ENCODE measurements at regions not wholly inside any gene's neighbourhood (a gene's known extent, or its start where the extent isn't known, plus 50 kb on each side); places are given as distances from the start of the nearest gene placed in this dataset.

DNA sequence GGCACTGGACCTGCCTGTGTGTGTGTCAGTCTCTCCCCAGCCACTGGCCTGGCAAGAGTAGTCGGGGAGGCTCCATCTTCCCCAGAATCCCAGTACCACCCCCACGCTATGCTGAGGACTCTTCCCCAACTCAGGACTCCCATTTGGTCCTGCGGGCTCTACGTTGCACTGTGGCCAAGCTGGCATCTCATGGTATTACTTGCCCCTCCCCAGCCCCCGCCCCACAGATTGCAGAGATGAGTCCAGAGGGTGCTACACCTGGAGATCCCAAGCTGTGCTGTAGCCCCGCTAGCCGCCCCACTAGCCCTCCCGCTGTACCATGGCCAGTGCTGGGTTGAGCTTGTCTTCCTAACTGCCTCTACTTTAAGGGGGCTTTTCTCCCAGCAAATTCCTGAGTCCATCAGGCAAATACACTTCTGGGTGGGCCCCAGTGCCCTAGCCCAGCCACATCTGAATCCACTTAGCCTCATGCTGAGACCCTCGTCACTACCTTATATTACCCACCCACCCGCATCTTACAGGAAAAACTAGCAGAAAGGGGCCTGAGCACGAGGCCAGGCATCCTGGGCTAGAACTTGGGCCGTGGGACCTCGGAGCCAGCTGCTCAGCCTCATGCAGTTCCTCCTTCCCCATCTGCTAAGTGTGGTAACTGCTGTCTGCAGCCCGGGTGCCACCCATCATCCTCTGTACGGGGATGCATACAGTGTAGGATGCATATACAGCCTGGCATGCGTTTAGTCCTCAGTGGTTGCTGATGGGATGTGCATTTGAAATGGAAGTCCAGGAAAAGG lies 65.8 kb upstream of the CACUL1 start:
- TF ChIP-seq, protein P1, sequence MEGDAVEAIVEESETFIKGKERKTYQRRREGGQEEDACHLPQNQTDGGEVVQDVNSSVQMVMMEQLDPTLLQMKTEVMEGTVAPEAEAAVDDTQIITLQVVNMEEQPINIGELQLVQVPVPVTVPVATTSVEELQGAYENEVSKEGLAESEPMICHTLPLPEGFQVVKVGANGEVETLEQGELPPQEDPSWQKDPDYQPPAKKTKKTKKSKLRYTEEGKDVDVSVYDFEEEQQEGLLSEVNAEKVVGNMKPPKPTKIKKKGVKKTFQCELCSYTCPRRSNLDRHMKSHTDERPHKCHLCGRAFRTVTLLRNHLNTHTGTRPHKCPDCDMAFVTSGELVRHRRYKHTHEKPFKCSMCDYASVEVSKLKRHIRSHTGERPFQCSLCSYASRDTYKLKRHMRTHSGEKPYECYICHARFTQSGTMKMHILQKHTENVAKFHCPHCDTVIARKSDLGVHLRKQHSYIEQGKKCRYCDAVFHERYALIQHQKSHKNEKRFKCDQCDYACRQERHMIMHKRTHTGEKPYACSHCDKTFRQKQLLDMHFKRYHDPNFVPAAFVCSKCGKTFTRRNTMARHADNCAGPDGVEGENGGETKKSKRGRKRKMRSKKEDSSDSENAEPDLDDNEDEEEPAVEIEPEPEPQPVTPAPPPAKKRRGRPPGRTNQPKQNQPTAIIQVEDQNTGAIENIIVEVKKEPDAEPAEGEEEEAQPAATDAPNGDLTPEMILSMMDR (IDR thresholded peaks at IDR 0.05): no peak
- no peak for TF ChIP-seq POLR2A (IDR thresholded peaks at IDR 0.05)
- no peak for TF ChIP-seq EP300 (IDR thresholded peaks at IDR 0.05)
- TF ChIP-seq POLR2AphosphoS5 (IDR thresholded peaks at IDR 0.05): no peak
